ENCODE measurements at regions not wholly inside any gene's neighbourhood (a gene's known extent, or its start where the extent isn't known, plus 50 kb on each side); places are given as distances from the start of the nearest gene placed in this dataset.

DNA sequence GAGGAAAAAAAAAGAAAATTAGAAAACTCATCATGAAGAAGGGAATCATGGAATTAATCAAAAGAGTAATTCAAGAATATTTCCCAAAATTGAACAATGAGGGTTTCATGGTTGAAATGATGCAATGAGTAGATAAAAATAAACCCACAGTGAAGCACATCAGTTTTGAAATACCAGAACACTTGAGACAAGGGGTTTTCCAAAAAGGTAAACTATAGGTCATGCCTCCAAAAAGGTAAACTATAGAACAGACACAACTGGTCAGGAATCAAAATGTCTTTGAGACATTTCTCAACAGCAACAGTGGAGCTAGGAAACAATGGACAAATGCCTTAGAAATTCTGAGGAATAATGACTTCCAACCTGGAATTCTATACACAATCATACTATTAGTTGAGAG lies 60.2 kb upstream of the PCSK5 start:
- TF ChIP-seq GATA3 (IDR thresholded peaks at IDR 0.05; ENCODE audit: low read depth, low read length) (no peak), GATA2 (IDR thresholded peaks at IDR 0.05; ENCODE audit: low read depth, low read length) (no peak)

DNA sequence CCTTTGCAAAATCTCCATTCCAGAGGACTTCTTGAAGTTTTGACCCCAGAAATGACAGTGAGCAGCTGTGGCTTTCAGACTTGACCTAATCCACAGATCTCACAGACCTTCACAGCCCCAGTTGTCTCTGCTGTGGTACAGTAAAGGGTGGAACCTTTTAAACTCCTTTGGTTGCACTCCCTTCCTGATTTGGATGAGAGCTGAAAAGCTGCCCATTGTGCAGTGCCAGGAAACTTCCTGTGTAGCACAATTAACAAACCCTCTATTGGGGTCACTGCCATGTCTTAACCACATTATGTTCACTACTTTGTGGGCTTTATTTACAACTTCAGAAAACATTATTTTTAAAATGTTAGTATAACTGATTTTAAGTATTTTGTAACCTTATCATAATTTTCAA lies 56.7 kb upstream of the PCSK5 start:
- TF ChIP-seq GATA2 (IDR thresholded peaks at IDR 0.05; ENCODE audit: low read depth, low read length) (no peak), GATA3 (IDR thresholded peaks at IDR 0.05; ENCODE audit: low read depth, low read length) (no peak)

DNA sequence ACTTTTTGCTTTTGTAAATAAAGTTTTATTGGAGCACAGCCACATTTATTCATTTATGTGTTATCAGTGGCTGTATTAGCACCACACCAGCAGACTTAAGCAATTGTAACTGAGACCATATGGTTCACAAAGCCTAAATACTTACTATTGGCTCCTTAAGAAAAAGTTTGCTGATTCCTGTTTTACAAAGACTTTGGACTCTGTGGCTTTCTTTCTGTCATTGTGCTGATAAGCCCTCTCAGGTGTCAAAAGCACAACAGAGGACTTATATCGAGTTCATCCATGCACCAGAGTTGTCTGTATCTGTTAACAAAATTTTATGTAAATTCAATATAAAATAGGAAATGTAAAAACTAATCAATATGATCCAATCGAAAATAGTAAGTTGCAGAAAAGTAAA lies 55.6 kb upstream of the PCSK5 start:
- TF ChIP-seq GATA3 (IDR thresholded peaks at IDR 0.05; ENCODE audit: low read depth, low read length): no peak
- TF ChIP-seq GATA2 (IDR thresholded peaks at IDR 0.05; ENCODE audit: low read depth, low read length): no peak

Data from SH-SY5Y (cell line).